ENCODE measurements at regions not wholly inside any gene's neighbourhood (a gene's known extent, or its start where the extent isn't known, plus 50 kb on each side); places are given as distances from the start of the nearest gene placed in this dataset.

GRCh38 chr12:93078577-93078976 lies 149.5 kb upstream of the EEA1 start:
- Histone ChIP-seq H3K4me3 (ENCODE audit: low read length) (no peak overlapping the region), H3K79me2 (ENCODE audit: control insufficient read depth, low read length) (no peaks in the 10 kb centered on the region), H3K27me3 (ENCODE audit: control insufficient read depth, low read length) (peaks cover 2% of the 10 kb centered on the region; the same call in 1 of the 2 replicates), H4K20me1 (ENCODE audit: control insufficient read depth, insufficient read depth, low read depth, low read length) (no peaks in the 10 kb centered on the region), H3K4me1 (ENCODE audit: control insufficient read depth, low read length) (no peaks in the 10 kb centered on the region), H3K9me2 (replicated peaks; ENCODE audit: control insufficient read depth, low read length) (no peaks in the 10 kb centered on the region), H3K9me3 (ENCODE audit: control insufficient read depth, insufficient read depth, low read length) (no peaks in the 10 kb centered on the region), H3F3A (ENCODE audit: control insufficient read depth, insufficient read depth) (no peaks in the 10 kb centered on the region), H3K36me3 (ENCODE audit: control insufficient read depth, low read length) (no peaks in the 10 kb centered on the region), H3K4me2 (ENCODE audit: low read length) (no peak overlapping the region), H3K27ac (ENCODE audit: low read depth, low read length) (no peak overlapping the region)
- TF ChIP-seq EZH2phosphoT487 (IDR thresholded peaks at IDR 0.05; ENCODE audit: borderline replicate concordance, low read length) (no peak), CTCF (IDR thresholded peaks at IDR 0.05; ENCODE audit: low read depth, low read length, poor library complexity, severe bottlenecking) (no peak)

DNA sequence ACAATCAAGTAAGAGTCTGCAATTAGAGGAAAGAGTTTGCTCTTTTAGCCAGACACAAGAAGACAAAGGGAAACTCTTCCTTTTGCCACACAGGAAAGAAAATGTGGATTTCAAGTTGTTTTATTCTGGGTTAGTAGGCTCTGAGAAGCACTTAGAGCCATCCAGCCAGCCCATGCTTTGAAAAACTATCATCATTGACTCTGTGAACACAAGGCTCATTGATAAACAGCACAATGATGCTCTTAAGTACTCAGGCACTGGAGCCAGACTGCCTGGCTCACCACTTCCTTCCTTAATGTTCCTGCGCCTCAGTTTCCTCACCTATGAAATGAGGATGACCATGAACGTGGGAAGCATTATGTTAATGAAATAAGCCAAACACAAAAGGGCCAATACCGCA lies 150.2 kb upstream of the EEA1 start:
- H3F3A ChIP-seq (ENCODE audit: control insufficient read depth, insufficient read depth), result no peaks in the 10 kb centered on the region
- no peaks in the 10 kb centered on the region for H3K4me1 ChIP-seq (ENCODE audit: control insufficient read depth, low read length)
- no peaks in the 10 kb centered on the region for H3K36me3 ChIP-seq (ENCODE audit: control insufficient read depth, low read length)
- H3K4me3 ChIP-seq (ENCODE audit: low read length), result no peak overlapping the region
- H3K79me2 ChIP-seq (ENCODE audit: control insufficient read depth, low read length), result no peaks in the 10 kb centered on the region
- no peaks in the 10 kb centered on the region for H3K9me2 ChIP-seq (replicated peaks; ENCODE audit: control insufficient read depth, low read length)
- H4K20me1 ChIP-seq (ENCODE audit: control insufficient read depth, insufficient read depth, low read depth, low read length), result no peaks in the 10 kb centered on the region
- H3K27me3 ChIP-seq (ENCODE audit: control insufficient read depth, low read length), result 0 out of 2 replicates have a peak, but pooled peaks cover 2% of the 10 kb centered on the region
- no peak overlapping the region for H3K4me2 ChIP-seq (ENCODE audit: low read length)
- TF ChIP-seq EZH2phosphoT487 (IDR thresholded peaks at IDR 0.05; ENCODE audit: borderline replicate concordance, low read length) (no peak), CTCF (IDR thresholded peaks at IDR 0.05; ENCODE audit: low read depth, low read length, poor library complexity, severe bottlenecking) (no peak)
- H3K27ac ChIP-seq (ENCODE audit: low read depth, low read length), result no peak overlapping the region
- no peaks in the 10 kb centered on the region for H3K9me3 ChIP-seq (ENCODE audit: control insufficient read depth, insufficient read depth, low read length)

DNA sequence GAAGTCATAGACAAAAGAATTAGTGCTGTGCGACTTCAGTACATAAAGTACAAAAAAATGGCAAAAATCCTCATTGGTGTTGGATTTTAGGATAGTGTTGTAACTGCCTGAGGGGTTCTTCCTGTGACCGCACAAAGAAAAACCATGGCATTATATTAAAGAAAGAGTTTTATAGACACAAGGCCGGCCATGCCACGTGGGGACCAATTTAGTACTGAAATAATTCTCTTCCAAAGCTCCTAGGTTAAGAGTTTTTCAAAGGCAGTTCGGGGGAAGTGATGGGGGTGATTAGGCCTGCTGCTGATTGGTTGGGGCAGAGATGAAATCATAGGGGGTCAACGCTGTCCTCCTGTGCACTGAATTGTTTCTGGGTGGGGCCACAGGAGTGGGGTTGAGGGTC lies 150.9 kb upstream of the EEA1 start:
- Histone ChIP-seq H4K20me1 (ENCODE audit: control insufficient read depth, insufficient read depth, low read depth, low read length) (no peaks in the 10 kb centered on the region), H3K27me3 (ENCODE audit: control insufficient read depth, low read length) (0 out of 2 replicates have a peak, but pooled peaks cover 2% of the 10 kb centered on the region), H3K36me3 (ENCODE audit: control insufficient read depth, low read length) (no peaks in the 10 kb centered on the region), H3K4me1 (ENCODE audit: control insufficient read depth, low read length) (no peaks in the 10 kb centered on the region), H3K4me3 (ENCODE audit: low read length) (no peak overlapping the region), H3K9me2 (replicated peaks; ENCODE audit: control insufficient read depth, low read length) (no peaks in the 10 kb centered on the region), H3K27ac (ENCODE audit: low read depth, low read length) (no peak overlapping the region), H3F3A (ENCODE audit: control insufficient read depth, insufficient read depth) (no peaks in the 10 kb centered on the region), H3K9me3 (ENCODE audit: control insufficient read depth, insufficient read depth, low read length) (no peaks in the 10 kb centered on the region), H3K79me2 (ENCODE audit: control insufficient read depth, low read length) (no peaks in the 10 kb centered on the region), H3K4me2 (ENCODE audit: low read length) (no peak overlapping the region)
- TF ChIP-seq EZH2phosphoT487 (IDR thresholded peaks at IDR 0.05; ENCODE audit: borderline replicate concordance, low read length), result no peak
- no peak for TF ChIP-seq CTCF (IDR thresholded peaks at IDR 0.05; ENCODE audit: low read depth, low read length, poor library complexity, severe bottlenecking)

All from DOHH2 (cell line).